Colonic mucosa (tissue), 4 donors: ENCODE measurements at regions not wholly inside any gene's neighbourhood (a gene's known extent, or its start where the extent isn't known, plus 50 kb on each side); places are given as distances from the start of the nearest gene placed in this dataset.

Experiments used
- DNase-seq: peaks from one replicate; pipeline ENCODE4 v3.0.0-alpha.2; 2020
- H3K27ac ChIP-seq: fragments of 200-600 bp; one replicate; pipeline ENCODE4 v1.8.0; 2021
- H3K27me3 ChIP-seq: fragments of 200-600 bp; one replicate; pipeline ENCODE4 v1.8.0; 2021
- H3K36me3 ChIP-seq: fragments of 200-600 bp; one replicate; pipeline ENCODE4 v1.8.0; 2021
- H3K4me1 ChIP-seq: fragments of 200-600 bp; one replicate; pipeline ENCODE4 v1.8.0; 2021; ENCODE audit warnings: mild to moderate bottlenecking
- H3K4me3 ChIP-seq: fragments of 200-600 bp; one replicate; pipeline ENCODE4 v1.8.0; 2021
- H3K9ac ChIP-seq, 2 donors: one replicate each; pipeline ENCODE4 v1.7.0; 2013; ENCODE audit warnings: control low read depth in 2 of 2, low read depth in 2 of 2, low read length in 2 of 2
- H3K9me3 ChIP-seq: fragments of 200-600 bp; one replicate; pipeline ENCODE4 v1.8.0; 2021
- CTCF ChIP-seq: fragments of 200-600 bp; IDR thresholded peaks from one replicate; pipeline ENCODE4 v1.8.0; 2022; ENCODE audit warnings: antibody characterized with exemption, mild to moderate bottlenecking
- intact Hi-C: fragments of 100-400 bp; cut with DNase I; formaldehyde crosslinking; loops from one replicate; pipeline ENCODE4 v1.14.1; 2022
- donor health status: healthy.
- donor health status: DM: no; HTN: no; CAD: no.
- donor health status: DM: no; HTN: no; CAD: no.

- TF ChIP-seq CTCF, result no peak
- Histone ChIP-seq H3K36me3 (no peaks in the 10 kb centered on the region), H3K4me3 (no peak overlapping the region), H3K9ac (no peak overlapping the region), H3K4me1 (no peaks in the 10 kb centered on the region), H3K9me3 (no peaks in the 10 kb centered on the region), H3K27ac (no peak overlapping the region), H3K27me3 (no peaks in the 10 kb centered on the region)
- no peak for DNase-seq
- intact Hi-C loops, result no loop called here
Measured at GRCh38 chrX:25527596-25527995, 511.8 kb upstream of the ARX start.

GRCh38 chrX:25531096-25531495 lies 515.3 kb upstream of the ARX start:
- H3K27me3 ChIP-seq, result no peaks in the 10 kb centered on the region
- no peak for DNase-seq
- intact Hi-C loops, result no loop called here

GRCh38 chrX:25534091-25534490 lies 518.3 kb upstream of the ARX start:
- H3K27ac ChIP-seq, result no peak overlapping the region
- no peak overlapping the region for H3K9ac ChIP-seq
- H3K27me3 ChIP-seq, result no peaks in the 10 kb centered on the region
- intact Hi-C loops, result no loop called here
- H3K4me1 ChIP-seq, result no peaks in the 10 kb centered on the region
- no peak overlapping the region for H3K4me3 ChIP-seq
- H3K9me3 ChIP-seq, result no peaks in the 10 kb centered on the region
- no peaks in the 10 kb centered on the region for H3K36me3 ChIP-seq
- no peak for TF ChIP-seq CTCF
- DNase-seq, result no peak

More at GRCh38 chrX:25531096-25531495, 515.3 kb upstream of the ARX start:
- Histone ChIP-seq H3K4me1 (no peaks in the 10 kb centered on the region), H3K27ac (no peak overlapping the region), H3K9me3 (no peaks in the 10 kb centered on the region), H3K36me3 (no peaks in the 10 kb centered on the region), H3K9ac (no peak overlapping the region), H3K4me3 (no peak overlapping the region)
- no peak for TF ChIP-seq CTCF

GRCh38 chrX:25536307-25536970 lies 520.7 kb upstream of the ARX start:
- H3K4me3 ChIP-seq, result no peak overlapping the region
- no peak for TF ChIP-seq CTCF

GRCh38 chrX:25537699-25538098 lies 521.9 kb upstream of the ARX start:
- no peak for DNase-seq
- no peaks in the 10 kb centered on the region for H3K4me1 ChIP-seq
- no peaks in the 10 kb centered on the region for H3K27me3 ChIP-seq
- no peak for TF ChIP-seq CTCF
- no peaks in the 10 kb centered on the region for H3K36me3 ChIP-seq
- H3K9me3 ChIP-seq, result no peaks in the 10 kb centered on the region
- H3K4me3 ChIP-seq, result no peak overlapping the region
- intact Hi-C loops, result no loop called here
- H3K9ac ChIP-seq, result no peak overlapping the region
- no peak overlapping the region for H3K27ac ChIP-seq

More at GRCh38 chrX:25536307-25536970, 520.7 kb upstream of the ARX start:
- H3K4me1 ChIP-seq, result no peaks in the 10 kb centered on the region
- H3K9ac ChIP-seq, result no peak overlapping the region
- no peaks in the 10 kb centered on the region for H3K27me3 ChIP-seq
- DNase-seq, result no peak
- H3K9me3 ChIP-seq, result no peaks in the 10 kb centered on the region
- no peaks in the 10 kb centered on the region for H3K36me3 ChIP-seq
- H3K27ac ChIP-seq, result no peak overlapping the region
- intact Hi-C loops, result no loop called here
